Bronchial epithelial cell (primary cell): ENCODE measurements at regions not wholly inside any gene's neighbourhood (a gene's known extent, or its start where the extent isn't known, plus 50 kb on each side); places are given as distances from the start of the nearest gene placed in this dataset.

Experiments
- DNase-seq: peaks from one replicate; pipeline ENCODE4 v3.0.0-alpha.2; 2010; ENCODE audit warnings: low read depth
- FAIRE-seq: peaks from 2 replicates; lab custom pipeline; 2011; peaks lifted over from hg19 to GRCh38; lab: Jason Lieb, UNC
- H3K27me3 ChIP-seq: 2 replicates; pipeline ENCODE4 v1.5.1; 2011; ENCODE audit warnings: low read length; ENCODE audit not compliant: control insufficient read depth, insufficient read depth
- H3K36me3 ChIP-seq: 2 replicates; pipeline ENCODE4 v1.5.1; 2011; ENCODE audit warnings: low read length; ENCODE audit not compliant: control insufficient read depth, insufficient read depth
- H3K4me3 ChIP-seq: 2 replicates; pipeline ENCODE4 v1.5.1; 2011; ENCODE audit warnings: mild to moderate bottlenecking, low read depth, low read length, control low read depth
- TF ChIP-seq, protein P1 (sequence below): IDR thresholded peaks from 2 replicates; pipeline ENCODE4 v1.5.1; 2011; ENCODE audit warnings: mild to moderate bottlenecking, moderate library complexity, low read length, control low read depth, inconsistent platforms; ENCODE audit not compliant: insufficient read depth, severe bottlenecking

DNA sequence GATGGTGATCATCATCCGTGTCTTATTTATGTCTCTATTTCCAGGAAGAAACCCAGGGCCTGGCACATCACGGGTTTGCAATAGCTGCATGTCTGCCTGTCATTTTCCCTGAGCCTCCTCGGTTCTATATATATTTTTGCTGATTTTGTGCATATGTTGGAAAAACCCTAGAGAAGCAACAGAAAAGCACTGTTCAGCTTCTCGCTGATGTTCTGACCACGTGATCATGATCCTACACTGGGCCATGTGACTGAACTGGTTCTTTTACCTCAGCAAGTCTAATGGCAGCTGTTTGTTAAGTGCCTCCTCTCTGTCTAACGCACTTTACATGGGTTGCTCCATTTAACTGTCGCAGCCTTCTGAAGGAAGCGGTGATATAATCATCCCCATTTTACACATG lies 71.3 kb downstream of the CMPK2 start:
- DNase-seq, result no peak
- TF ChIP-seq, protein P1, sequence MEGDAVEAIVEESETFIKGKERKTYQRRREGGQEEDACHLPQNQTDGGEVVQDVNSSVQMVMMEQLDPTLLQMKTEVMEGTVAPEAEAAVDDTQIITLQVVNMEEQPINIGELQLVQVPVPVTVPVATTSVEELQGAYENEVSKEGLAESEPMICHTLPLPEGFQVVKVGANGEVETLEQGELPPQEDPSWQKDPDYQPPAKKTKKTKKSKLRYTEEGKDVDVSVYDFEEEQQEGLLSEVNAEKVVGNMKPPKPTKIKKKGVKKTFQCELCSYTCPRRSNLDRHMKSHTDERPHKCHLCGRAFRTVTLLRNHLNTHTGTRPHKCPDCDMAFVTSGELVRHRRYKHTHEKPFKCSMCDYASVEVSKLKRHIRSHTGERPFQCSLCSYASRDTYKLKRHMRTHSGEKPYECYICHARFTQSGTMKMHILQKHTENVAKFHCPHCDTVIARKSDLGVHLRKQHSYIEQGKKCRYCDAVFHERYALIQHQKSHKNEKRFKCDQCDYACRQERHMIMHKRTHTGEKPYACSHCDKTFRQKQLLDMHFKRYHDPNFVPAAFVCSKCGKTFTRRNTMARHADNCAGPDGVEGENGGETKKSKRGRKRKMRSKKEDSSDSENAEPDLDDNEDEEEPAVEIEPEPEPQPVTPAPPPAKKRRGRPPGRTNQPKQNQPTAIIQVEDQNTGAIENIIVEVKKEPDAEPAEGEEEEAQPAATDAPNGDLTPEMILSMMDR, result no peak
- H3K27me3 ChIP-seq, result no peaks in the 10 kb centered on the region

More for the DNA sequence above, 71.3 kb downstream of the CMPK2 start:
- no peak for FAIRE-seq
- Histone ChIP-seq H3K36me3 (no peaks in the 10 kb centered on the region), H3K4me3 (no peak overlapping the region)
